ENCODE measurements at regions not wholly inside any gene's neighbourhood (a gene's known extent, or its start where the extent isn't known, plus 50 kb on each side); places are given as distances from the start of the nearest gene placed in this dataset.

GRCh38 chr7:109635374-109635773, 1065.7 kb downstream of the DNAJB9 start:
- Histone ChIP-seq H3K36me3 (replicated peaks; ENCODE audit: insufficient read depth, low read length) (no peaks in the 10 kb centered on the region), H3K27ac (ENCODE audit: low read length) (no peak overlapping the region), H3K9me2 (replicated peaks; ENCODE audit: insufficient read depth, low read length) (no peaks in the 10 kb centered on the region), H2AFZ (ENCODE audit: low read length) (no peak overlapping the region), H3K4me3 (ENCODE audit: low read length) (no peak overlapping the region), H3F3A (ENCODE audit: insufficient read depth, low read length) (no peaks in the 10 kb centered on the region), H3K4me2 (ENCODE audit: low read depth, low read length) (no peak overlapping the region), H3K79me2 (ENCODE audit: low read length) (no peaks in the 10 kb centered on the region), H3K4me1 (ENCODE audit: low read length) (no peaks in the 10 kb centered on the region), H3K9me3 (replicated peaks; ENCODE audit: insufficient read depth, low read length) (no peaks in the 10 kb centered on the region), H3K27me3 (replicated peaks; ENCODE audit: insufficient read depth, low read length) (no peaks in the 10 kb centered on the region), H4K20me1 (ENCODE audit: insufficient read depth, low read length) (no peaks in the 10 kb centered on the region), H3K9ac (ENCODE audit: low read length) (no peak overlapping the region)
- no peak for DNase-seq
- no peak for TF ChIP-seq CTCF (IDR thresholded peaks at IDR 0.05; ENCODE audit: low read length)
- TF ChIP-seq EZH2phosphoT487 (IDR thresholded peaks at IDR 0.05; ENCODE audit: low read length) = no peak

- Histone ChIP-seq H3K27ac (ENCODE audit: low read length) (no peak overlapping the region), H2AFZ (ENCODE audit: low read length) (no peak overlapping the region), H3K27me3 (replicated peaks; ENCODE audit: insufficient read depth, low read length) (no peaks in the 10 kb centered on the region), H3K36me3 (replicated peaks; ENCODE audit: insufficient read depth, low read length) (no peaks in the 10 kb centered on the region), H3K9ac (ENCODE audit: low read length) (no peak overlapping the region), H3K9me2 (replicated peaks; ENCODE audit: insufficient read depth, low read length) (no peaks in the 10 kb centered on the region), H3K79me2 (ENCODE audit: low read length) (no peaks in the 10 kb centered on the region), H4K20me1 (ENCODE audit: insufficient read depth, low read length) (no peaks in the 10 kb centered on the region), H3K4me1 (ENCODE audit: low read length) (no peaks in the 10 kb centered on the region), H3K9me3 (replicated peaks; ENCODE audit: insufficient read depth, low read length) (no peaks in the 10 kb centered on the region), H3F3A (ENCODE audit: insufficient read depth, low read length) (no peaks in the 10 kb centered on the region), H3K4me3 (ENCODE audit: low read length) (no peak overlapping the region), H3K4me2 (ENCODE audit: low read depth, low read length) (no peak overlapping the region)
- TF ChIP-seq EZH2phosphoT487 (IDR thresholded peaks at IDR 0.05; ENCODE audit: low read length) = no peak
- no peak for TF ChIP-seq CTCF (IDR thresholded peaks at IDR 0.05; ENCODE audit: low read length)
- TF ChIP-seq EZH2 (optimal IDR thresholded peaks at IDR 0.05; ENCODE audit: low read depth, low read length) = no peak
- no peak for DNase-seq
Observed at GRCh38 chr7:109637428-109637990, 1067.8 kb downstream of the DNAJB9 start.

- Histone ChIP-seq H3K9me3 (replicated peaks; ENCODE audit: insufficient read depth, low read length) (no peaks in the 10 kb centered on the region), H3K27me3 (replicated peaks; ENCODE audit: insufficient read depth, low read length) (no peaks in the 10 kb centered on the region), H3K9ac (ENCODE audit: low read length) (no peak overlapping the region), H3K4me3 (ENCODE audit: low read length) (no peak overlapping the region), H3K27ac (ENCODE audit: low read length) (no peak overlapping the region), H3K4me1 (ENCODE audit: low read length) (no peaks in the 10 kb centered on the region), H4K20me1 (ENCODE audit: insufficient read depth, low read length) (no peaks in the 10 kb centered on the region), H2AFZ (ENCODE audit: low read length) (no peak overlapping the region), H3K79me2 (ENCODE audit: low read length) (no peaks in the 10 kb centered on the region), H3K4me2 (ENCODE audit: low read depth, low read length) (no peak overlapping the region), H3K36me3 (replicated peaks; ENCODE audit: insufficient read depth, low read length) (no peaks in the 10 kb centered on the region), H3F3A (ENCODE audit: insufficient read depth, low read length) (no peaks in the 10 kb centered on the region), H3K9me2 (replicated peaks; ENCODE audit: insufficient read depth, low read length) (no peaks in the 10 kb centered on the region)
- TF ChIP-seq CTCF (IDR thresholded peaks at IDR 0.05; ENCODE audit: low read length) (no peak), EZH2phosphoT487 (IDR thresholded peaks at IDR 0.05; ENCODE audit: low read length) (no peak), EZH2 (optimal IDR thresholded peaks at IDR 0.05; ENCODE audit: low read depth, low read length) (no peak)
- no peak for DNase-seq
Observed at GRCh38 chr7:109638321-109638720, 1068.6 kb downstream of the DNAJB9 start.

Data from MM.1S (cell line).